Suprapubic skin (tissue), 4 donors: ENCODE measurements at regions not wholly inside any gene's neighbourhood (a gene's known extent, or its start where the extent isn't known, plus 50 kb on each side); places are given as distances from the start of the nearest gene placed in this dataset.

Experiments used
- CTCF ChIP-seq, 2 donors: fragments of 200-600 bp in 1 of 2; fragments of 450-650 bp in 1 of 2; sonication (generic) in 1 of 2; IDR thresholded peaks; one replicate each; pipeline ENCODE4 v1.5.1; 2016 to 2019; ENCODE audit warnings: antibody characterized with exemption in 2 of 2, mild to moderate bottlenecking in 1 of 2, moderate library complexity in 1 of 2
- EP300 ChIP-seq: sonication (generic); formaldehyde crosslinking; IDR thresholded peaks from one replicate; pipeline ENCODE4 v1.6.1; 2017; ENCODE audit warnings: antibody characterized with exemption
- POLR2AphosphoS5 ChIP-seq, 3 donors: sonication (generic); formaldehyde crosslinking; IDR thresholded peaks; one replicate each; pipeline ENCODE4 v1.6.1; 2017; ENCODE audit warnings: antibody characterized with exemption in 3 of 3

- TF ChIP-seq CTCF (IDR thresholded peaks at IDR 0.05) (no peak), EP300 (no peak), POLR2AphosphoS5 (IDR thresholded peaks at IDR 0.05) (no peak)
Observed at GRCh38 chr6:2434116-2434515, 188.7 kb upstream of the GMDS start.
